ENCODE measurements at regions not wholly inside any gene's neighbourhood (a gene's known extent, or its start where the extent isn't known, plus 50 kb on each side); places are given as distances from the start of the nearest gene placed in this dataset.

GRCh38 chr3:88403319-88403718 is 253.6 kb downstream of the C3orf38 start:
- H3K4me3 ChIP-seq (ENCODE audit: low read depth in 1 of 3, low read length in 3 of 3), result no peak overlapping the region
- FAIRE-seq (no peak), DNase-seq (no peak)
- no peaks in the 10 kb centered on the region for H3K9me3 ChIP-seq (ENCODE audit: control insufficient read depth in 2 of 2, insufficient read depth in 1 of 2, low read depth in 1 of 2, low read length in 1 of 2)
- no peaks in the 10 kb centered on the region for H3K4me1 ChIP-seq (ENCODE audit: control insufficient read depth in 3 of 3, insufficient read depth in 2 of 3, low read depth in 1 of 3, low read length in 2 of 3)
- no peaks in the 10 kb centered on the region for H3K27me3 ChIP-seq (ENCODE audit: control insufficient read depth in 3 of 3, insufficient read depth in 3 of 3, low read length in 3 of 3)
- no peaks in the 10 kb centered on the region for H3K36me3 ChIP-seq (ENCODE audit: control insufficient read depth in 3 of 3, insufficient read depth in 2 of 3, low read depth in 1 of 3, low read length in 3 of 3)
- no peak overlapping the region for H3K27ac ChIP-seq (ENCODE audit: low read depth in 1 of 3, low read length in 2 of 3)

- Histone ChIP-seq H3K36me3 (ENCODE audit: control insufficient read depth in 3 of 3, insufficient read depth in 2 of 3, low read depth in 1 of 3, low read length in 3 of 3) (no peaks in the 10 kb centered on the region), H3K27ac (ENCODE audit: low read depth in 1 of 3, low read length in 2 of 3) (no peak overlapping the region), H3K27me3 (ENCODE audit: control insufficient read depth in 3 of 3, insufficient read depth in 3 of 3, low read length in 3 of 3) (no peaks in the 10 kb centered on the region), H3K4me3 (ENCODE audit: low read depth in 1 of 3, low read length in 3 of 3) (no peak overlapping the region), H3K4me1 (ENCODE audit: control insufficient read depth in 3 of 3, insufficient read depth in 2 of 3, low read depth in 1 of 3, low read length in 2 of 3) (no peaks in the 10 kb centered on the region), H3K9me3 (ENCODE audit: control insufficient read depth in 2 of 2, insufficient read depth in 1 of 2, low read depth in 1 of 2, low read length in 1 of 2) (no peaks in the 10 kb centered on the region)
- FAIRE-seq, result no peak
- no peak for DNase-seq
- 68 to 81% (median 74%) methylated on average over 1 of the region's 1 CpG for WGBS, 3 donors
Observed at GRCh38 chr3:88408097-88408496, 258.3 kb downstream of the C3orf38 start.

GRCh38 chr3:88408935-88409334 is 259.2 kb downstream of the C3orf38 start:
- Histone ChIP-seq H3K27ac (ENCODE audit: low read depth in 1 of 3, low read length in 2 of 3) (no peak overlapping the region), H3K4me3 (ENCODE audit: low read depth in 1 of 3, low read length in 3 of 3) (no peak overlapping the region), H3K27me3 (ENCODE audit: control insufficient read depth in 3 of 3, insufficient read depth in 3 of 3, low read length in 3 of 3) (no peaks in the 10 kb centered on the region), H3K4me1 (ENCODE audit: control insufficient read depth in 3 of 3, insufficient read depth in 2 of 3, low read depth in 1 of 3, low read length in 2 of 3) (no peaks in the 10 kb centered on the region), H3K36me3 (ENCODE audit: control insufficient read depth in 3 of 3, insufficient read depth in 2 of 3, low read depth in 1 of 3, low read length in 3 of 3) (no peaks in the 10 kb centered on the region), H3K9me3 (ENCODE audit: control insufficient read depth in 2 of 2, insufficient read depth in 1 of 2, low read depth in 1 of 2, low read length in 1 of 2) (no peaks in the 10 kb centered on the region)
- DNase-seq (no peak), FAIRE-seq (no peak)
- 59 to 69% (median 62%) methylated on average over 5 of the region's 5 CpGs for WGBS, 3 donors

- no peak overlapping the region for H3K4me3 ChIP-seq (ENCODE audit: low read depth in 1 of 3, low read length in 3 of 3)
- no peak overlapping the region for H3K27ac ChIP-seq (ENCODE audit: low read depth in 1 of 3, low read length in 2 of 3)
- DNase-seq, result no peak
- WGBS, 3 donors, result 38 to 54% (median 43%) methylated on average over 3 of the region's 3 CpGs
- H3K27me3 ChIP-seq (ENCODE audit: control insufficient read depth in 3 of 3, insufficient read depth in 3 of 3, low read length in 3 of 3), result no peaks in the 10 kb centered on the region
- peak; percentile 10 for FAIRE-seq
- H3K9me3 ChIP-seq (ENCODE audit: control insufficient read depth in 2 of 2, insufficient read depth in 1 of 2, low read depth in 1 of 2, low read length in 1 of 2), result no peaks in the 10 kb centered on the region
- H3K36me3 ChIP-seq (ENCODE audit: control insufficient read depth in 3 of 3, insufficient read depth in 2 of 3, low read depth in 1 of 3, low read length in 3 of 3), result no peaks in the 10 kb centered on the region
- no peaks in the 10 kb centered on the region for H3K4me1 ChIP-seq (ENCODE audit: control insufficient read depth in 3 of 3, insufficient read depth in 2 of 3, low read depth in 1 of 3, low read length in 2 of 3)
Observed at GRCh38 chr3:88410259-88410658, 260.5 kb downstream of the C3orf38 start.

GRCh38 chr3:88412346-88412745 is 262.6 kb downstream of the C3orf38 start:
- Histone ChIP-seq H3K9me3 (ENCODE audit: control insufficient read depth in 2 of 2, insufficient read depth in 1 of 2, low read depth in 1 of 2, low read length in 1 of 2) (no peaks in the 10 kb centered on the region), H3K27me3 (ENCODE audit: control insufficient read depth in 3 of 3, insufficient read depth in 3 of 3, low read length in 3 of 3) (no peaks in the 10 kb centered on the region), H3K36me3 (ENCODE audit: control insufficient read depth in 3 of 3, insufficient read depth in 2 of 3, low read depth in 1 of 3, low read length in 3 of 3) (no peaks in the 10 kb centered on the region), H3K4me3 (ENCODE audit: low read depth in 1 of 3, low read length in 3 of 3) (no peak overlapping the region), H3K4me1 (ENCODE audit: control insufficient read depth in 3 of 3, insufficient read depth in 2 of 3, low read depth in 1 of 3, low read length in 2 of 3) (no peaks in the 10 kb centered on the region), H3K27ac (ENCODE audit: low read depth in 1 of 3, low read length in 2 of 3) (no peak overlapping the region)
- FAIRE-seq (no peak), DNase-seq (no peak)
- 42 to 77% (median 61%) methylated on average over 1 of the region's 1 CpG for WGBS, 3 donors

GRCh38 chr3:88416436-88416835 is 266.7 kb downstream of the C3orf38 start:
- Histone ChIP-seq H3K4me1 (ENCODE audit: control insufficient read depth in 3 of 3, insufficient read depth in 2 of 3, low read depth in 1 of 3, low read length in 2 of 3) (no peaks in the 10 kb centered on the region), H3K4me3 (ENCODE audit: low read depth in 1 of 3, low read length in 3 of 3) (no peak overlapping the region), H3K36me3 (ENCODE audit: control insufficient read depth in 3 of 3, insufficient read depth in 2 of 3, low read depth in 1 of 3, low read length in 3 of 3) (no peaks in the 10 kb centered on the region), H3K27me3 (ENCODE audit: control insufficient read depth in 3 of 3, insufficient read depth in 3 of 3, low read length in 3 of 3) (no peaks in the 10 kb centered on the region), H3K9me3 (ENCODE audit: control insufficient read depth in 2 of 2, insufficient read depth in 1 of 2, low read depth in 1 of 2, low read length in 1 of 2) (no peaks in the 10 kb centered on the region), H3K27ac (ENCODE audit: low read depth in 1 of 3, low read length in 2 of 3) (no peak overlapping the region)
- FAIRE-seq (no peak), DNase-seq (no peak)
- 89 to 91% (median 91%) methylated on average over 2 of the region's 2 CpGs for WGBS, 3 donors

GRCh38 chr3:88418219-88418618 is 268.5 kb downstream of the C3orf38 start:
- Histone ChIP-seq H3K4me1 (ENCODE audit: control insufficient read depth in 3 of 3, insufficient read depth in 2 of 3, low read depth in 1 of 3, low read length in 2 of 3) (no peaks in the 10 kb centered on the region), H3K9me3 (ENCODE audit: control insufficient read depth in 2 of 2, insufficient read depth in 1 of 2, low read depth in 1 of 2, low read length in 1 of 2) (no peaks in the 10 kb centered on the region), H3K36me3 (ENCODE audit: control insufficient read depth in 3 of 3, insufficient read depth in 2 of 3, low read depth in 1 of 3, low read length in 3 of 3) (no peaks in the 10 kb centered on the region), H3K4me3 (ENCODE audit: low read depth in 1 of 3, low read length in 3 of 3) (no peak overlapping the region), H3K27ac (ENCODE audit: low read depth in 1 of 3, low read length in 2 of 3) (no peak overlapping the region), H3K27me3 (ENCODE audit: control insufficient read depth in 3 of 3, insufficient read depth in 3 of 3, low read length in 3 of 3) (no peaks in the 10 kb centered on the region)
- DNase-seq (no peak), FAIRE-seq (no peak)
- 89 to 95% (median 92%) methylated on average over 6 of the region's 6 CpGs for WGBS, 3 donors

- 35 to 53% (median 37%) methylated on average over 2 of the region's 2 CpGs for WGBS, 3 donors
Observed at GRCh38 chr3:88433568-88433967, 283.8 kb downstream of the C3orf38 start.

GRCh38 chr3:88434001-88434400 is 284.2 kb downstream of the C3orf38 start:
- Histone ChIP-seq H3K4me1 (ENCODE audit: control insufficient read depth in 3 of 3, insufficient read depth in 2 of 3, low read depth in 1 of 3, low read length in 2 of 3) (no peaks in the 10 kb centered on the region), H3K27ac (ENCODE audit: low read depth in 1 of 3, low read length in 2 of 3) (no peak overlapping the region), H3K4me3 (ENCODE audit: low read depth in 1 of 3, low read length in 3 of 3) (no peak overlapping the region), H3K27me3 (ENCODE audit: control insufficient read depth in 3 of 3, insufficient read depth in 3 of 3, low read length in 3 of 3) (no peaks in the 10 kb centered on the region), H3K9me3 (ENCODE audit: control insufficient read depth in 2 of 2, insufficient read depth in 1 of 2, low read depth in 1 of 2, low read length in 1 of 2) (no peaks in the 10 kb centered on the region), H3K36me3 (ENCODE audit: control insufficient read depth in 3 of 3, insufficient read depth in 2 of 3, low read depth in 1 of 3, low read length in 3 of 3) (no peaks in the 10 kb centered on the region)
- WGBS, 3 donors, result 75 to 87% (median 82%) methylated on average over 2 of the region's 2 CpGs
- DNase-seq (no peak), FAIRE-seq (no peak)

More at GRCh38 chr3:88433568-88433967, 283.8 kb downstream of the C3orf38 start:
- Histone ChIP-seq H3K4me1 (ENCODE audit: control insufficient read depth in 3 of 3, insufficient read depth in 2 of 3, low read depth in 1 of 3, low read length in 2 of 3) (no peaks in the 10 kb centered on the region), H3K9me3 (ENCODE audit: control insufficient read depth in 2 of 2, insufficient read depth in 1 of 2, low read depth in 1 of 2, low read length in 1 of 2) (no peaks in the 10 kb centered on the region), H3K27ac (ENCODE audit: low read depth in 1 of 3, low read length in 2 of 3) (no peak overlapping the region), H3K36me3 (ENCODE audit: control insufficient read depth in 3 of 3, insufficient read depth in 2 of 3, low read depth in 1 of 3, low read length in 3 of 3) (no peaks in the 10 kb centered on the region), H3K4me3 (ENCODE audit: low read depth in 1 of 3, low read length in 3 of 3) (no peak overlapping the region), H3K27me3 (ENCODE audit: control insufficient read depth in 3 of 3, insufficient read depth in 3 of 3, low read length in 3 of 3) (no peaks in the 10 kb centered on the region)
- DNase-seq (no peak), FAIRE-seq (no peak)

Measured in small intestine (tissue), 7 donors.